WTC11 (cell line): ENCODE measurements at regions not wholly inside any gene's neighbourhood (a gene's known extent, or its start where the extent isn't known, plus 50 kb on each side); places are given as distances from the start of the nearest gene placed in this dataset.

Source experiments
- ATAC-seq: fragments of 200-7000 bp; cut with Tn5 transposase; 2 replicates; pipeline ENCODE4 v1.10.0; 2021; ENCODE audit warnings: mild to moderate bottlenecking, moderate library complexity
- CTCF ChIA-PET: fragments of 300-600 bp; sonication (Branson Sonifier 250); formaldehyde crosslinking; loops from one replicate; lab custom pipeline; 2021; ENCODE audit warnings: antibody characterized with exemption; lab: Charles Lee
- POLR2A ChIA-PET: fragments of 350-600 bp; sonication (Branson Sonifier 250); formaldehyde crosslinking; loops from one replicate; lab custom pipeline; 2021; ENCODE audit warnings: antibody characterized with exemption; lab: Charles Lee
- DNase-seq: peaks from one replicate; pipeline ENCODE4 v3.0.0; 2021; ENCODE audit warnings: low spot score
- H3K27ac Mint-ChIP-seq: 2 replicates; pipeline ENCODE4 v1.8.0; 2021; ENCODE audit warnings: mixed read lengths
- H3K27me3 Mint-ChIP-seq: 2 replicates; pipeline ENCODE4 v1.8.0; 2021; ENCODE audit warnings: low read depth, mild to moderate bottlenecking, moderate library complexity, mixed read lengths
- H3K36me3 Mint-ChIP-seq: 2 replicates; pipeline ENCODE4 v1.8.0; 2021; ENCODE audit warnings: mixed read lengths
- H3K4me1 Mint-ChIP-seq: 2 replicates; pipeline ENCODE4 v1.8.0; 2022; ENCODE audit warnings: mixed read lengths
- H3K4me3 Mint-ChIP-seq: 2 replicates; pipeline ENCODE4 v1.8.0; 2021; ENCODE audit warnings: mild to moderate bottlenecking, moderate library complexity, mixed read lengths
- H3K9me3 Mint-ChIP-seq: 2 replicates; pipeline ENCODE4 v1.8.0; 2021; ENCODE audit warnings: mixed read lengths
- ARID4B ChIP-seq: sonication (generic); formaldehyde crosslinking; IDR thresholded peaks from 2 replicates; pipeline ENCODE4 v1.8.0; 2023; ENCODE audit warnings: missing genetic modification reagents, mild to moderate bottlenecking, borderline replicate concordance
- EMX1 ChIP-seq: fragments of 250-450 bp; sonication (Bioruptor Pico); IDR thresholded peaks from 2 replicates; pipeline ENCODE4 v1.8.0; 2021; ENCODE audit warnings: mild to moderate bottlenecking
- FOXJ3 ChIP-seq: sonication (generic); formaldehyde crosslinking; IDR thresholded peaks from 2 replicates; pipeline ENCODE4 v1.9.0; 2021; ENCODE audit warnings: missing genetic modification reagents, mild to moderate bottlenecking, borderline replicate concordance
- GRHL2 ChIP-seq: fragments of 250-450 bp; sonication (Bioruptor Pico); IDR thresholded peaks from 2 replicates; pipeline ENCODE4 v1.8.0; 2022; ENCODE audit warnings: mild to moderate bottlenecking, moderate library complexity; ENCODE audit not compliant: insufficient replicate concordance, severe bottlenecking
- GTF2I ChIP-seq: fragments of 250-450 bp; sonication (Bioruptor Pico); conservative IDR thresholded peaks from 2 replicates; pipeline ENCODE4 v1.4.0; 2021; ENCODE audit warnings: mild to moderate bottlenecking
- HMGA2 ChIP-seq: fragments of 250-450 bp; sonication (Bioruptor Pico); IDR thresholded peaks from 2 replicates; pipeline ENCODE4 v1.4.0; 2021; ENCODE audit warnings: mild to moderate bottlenecking, moderate library complexity
- KAT7 ChIP-seq: sonication (generic); formaldehyde crosslinking; IDR thresholded peaks from 2 replicates; pipeline ENCODE4 v1.8.1; 2023; ENCODE audit warnings: missing genetic modification reagents, mild to moderate bottlenecking, borderline replicate concordance
- MXD4 ChIP-seq: fragments of 250-450 bp; sonication (Bioruptor Pico); IDR thresholded peaks from 2 replicates; pipeline ENCODE4 v1.8.0; 2021; ENCODE audit warnings: mild to moderate bottlenecking, moderate library complexity, borderline replicate concordance
- NR2C2 ChIP-seq: sonication (generic); formaldehyde crosslinking; IDR thresholded peaks from 2 replicates; pipeline ENCODE4 v1.8.0; 2022; ENCODE audit warnings: mild to moderate bottlenecking, missing genetic modification reagents
- PRRX2 ChIP-seq: fragments of 250-450 bp; sonication (Bioruptor Pico); IDR thresholded peaks from 2 replicates; pipeline ENCODE4 v1.8.0; 2021; ENCODE audit warnings: mild to moderate bottlenecking
- SMAD4 ChIP-seq: sonication (generic); formaldehyde crosslinking; IDR thresholded peaks from 2 replicates; pipeline ENCODE4 v1.8.0; 2022; ENCODE audit warnings: mild to moderate bottlenecking, missing genetic modification reagents
- SOX15 ChIP-seq: fragments of 250-450 bp; sonication (Bioruptor Pico); IDR thresholded peaks from 2 replicates; pipeline ENCODE4 v1.9.0; 2021; ENCODE audit warnings: mild to moderate bottlenecking
- TCF7 ChIP-seq: sonication (generic); formaldehyde crosslinking; IDR thresholded peaks from 2 replicates; pipeline ENCODE4 v1.8.0; 2022; ENCODE audit warnings: mild to moderate bottlenecking, low read depth, missing genetic modification reagents, moderate library complexity
- ZNF138 ChIP-seq: sonication (generic); formaldehyde crosslinking; conservative IDR thresholded peaks from 2 replicates; pipeline ENCODE4 v1.8.1; 2022; ENCODE audit warnings: mild to moderate bottlenecking, moderate library complexity, missing genetic modification reagents
- ZNF423 ChIP-seq: fragments of 250-450 bp; sonication (Bioruptor Pico); IDR thresholded peaks from 2 replicates; pipeline ENCODE4 v2.1.2; 2022; ENCODE audit warnings: mild to moderate bottlenecking, moderate library complexity
- TF ChIP-seq, protein P1 (sequence below): sonication (generic); formaldehyde crosslinking; IDR thresholded peaks from 2 replicates; pipeline ENCODE4 v1.8.1; 2023; ENCODE audit warnings: mild to moderate bottlenecking, missing genetic modification reagents
- TF ChIP-seq, protein P2 (sequence below): sonication (generic); formaldehyde crosslinking; IDR thresholded peaks from 2 replicates; pipeline ENCODE4 v1.8.1; 2023; ENCODE audit warnings: mild to moderate bottlenecking, missing genetic modification reagents, borderline replicate concordance
- TF ChIP-seq, protein P3 (sequence below): sonication (generic); formaldehyde crosslinking; IDR thresholded peaks from 2 replicates; pipeline ENCODE4 v1.8.1; 2022; ENCODE audit warnings: low read depth, missing genetic modification reagents, borderline replicate concordance
- TF ChIP-seq, protein P4 (sequence below): sonication (generic); formaldehyde crosslinking; conservative IDR thresholded peaks from 2 replicates; pipeline ENCODE4 v1.8.1; 2022; ENCODE audit warnings: mild to moderate bottlenecking, missing genetic modification reagents
- TF ChIP-seq, protein P5 (sequence below): sonication (generic); formaldehyde crosslinking; IDR thresholded peaks from 2 replicates; pipeline ENCODE4 v1.8.1; 2023; ENCODE audit warnings: mild to moderate bottlenecking, moderate library complexity, missing genetic modification reagents
- TF ChIP-seq, protein P6 (sequence below): sonication (generic); formaldehyde crosslinking; IDR thresholded peaks from 2 replicates; pipeline ENCODE4 v1.8.0; 2022; ENCODE audit warnings: mild to moderate bottlenecking, missing genetic modification reagents

DNA sequence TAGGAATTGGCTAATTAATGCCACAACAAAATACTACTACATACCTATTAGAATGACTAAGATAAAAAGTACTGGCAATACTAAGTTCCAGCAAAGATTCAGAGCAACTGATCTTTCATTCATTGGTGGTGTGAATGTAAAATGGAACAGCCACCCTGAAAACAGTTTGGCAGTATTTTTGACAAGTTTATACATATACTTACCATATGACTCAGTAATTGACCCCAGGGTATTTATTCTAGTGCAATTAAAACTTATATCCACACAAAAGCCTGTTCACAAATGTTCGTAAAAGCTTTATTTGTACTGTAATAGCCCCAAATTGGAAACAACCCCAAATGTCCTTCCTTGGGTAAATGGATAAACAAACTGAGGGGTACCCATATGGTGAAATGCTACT is 270.8 kb upstream of the ACTBL2 start (continued):
- TF ChIP-seq ARID4B (CRISPR knock-in tag) (no peak), ZNF138 (CRISPR knock-in tag) (no peak), GTF2I (CRISPR knock-in tag) (no peak)
- TF ChIP-seq, protein P1, sequence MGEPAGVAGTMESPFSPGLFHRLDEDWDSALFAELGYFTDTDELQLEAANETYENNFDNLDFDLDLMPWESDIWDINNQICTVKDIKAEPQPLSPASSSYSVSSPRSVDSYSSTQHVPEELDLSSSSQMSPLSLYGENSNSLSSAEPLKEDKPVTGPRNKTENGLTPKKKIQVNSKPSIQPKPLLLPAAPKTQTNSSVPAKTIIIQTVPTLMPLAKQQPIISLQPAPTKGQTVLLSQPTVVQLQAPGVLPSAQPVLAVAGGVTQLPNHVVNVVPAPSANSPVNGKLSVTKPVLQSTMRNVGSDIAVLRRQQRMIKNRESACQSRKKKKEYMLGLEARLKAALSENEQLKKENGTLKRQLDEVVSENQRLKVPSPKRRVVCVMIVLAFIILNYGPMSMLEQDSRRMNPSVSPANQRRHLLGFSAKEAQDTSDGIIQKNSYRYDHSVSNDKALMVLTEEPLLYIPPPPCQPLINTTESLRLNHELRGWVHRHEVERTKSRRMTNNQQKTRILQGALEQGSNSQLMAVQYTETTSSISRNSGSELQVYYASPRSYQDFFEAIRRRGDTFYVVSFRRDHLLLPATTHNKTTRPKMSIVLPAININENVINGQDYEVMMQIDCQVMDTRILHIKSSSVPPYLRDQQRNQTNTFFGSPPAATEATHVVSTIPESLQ, result no peak
- TF ChIP-seq, protein P2, sequence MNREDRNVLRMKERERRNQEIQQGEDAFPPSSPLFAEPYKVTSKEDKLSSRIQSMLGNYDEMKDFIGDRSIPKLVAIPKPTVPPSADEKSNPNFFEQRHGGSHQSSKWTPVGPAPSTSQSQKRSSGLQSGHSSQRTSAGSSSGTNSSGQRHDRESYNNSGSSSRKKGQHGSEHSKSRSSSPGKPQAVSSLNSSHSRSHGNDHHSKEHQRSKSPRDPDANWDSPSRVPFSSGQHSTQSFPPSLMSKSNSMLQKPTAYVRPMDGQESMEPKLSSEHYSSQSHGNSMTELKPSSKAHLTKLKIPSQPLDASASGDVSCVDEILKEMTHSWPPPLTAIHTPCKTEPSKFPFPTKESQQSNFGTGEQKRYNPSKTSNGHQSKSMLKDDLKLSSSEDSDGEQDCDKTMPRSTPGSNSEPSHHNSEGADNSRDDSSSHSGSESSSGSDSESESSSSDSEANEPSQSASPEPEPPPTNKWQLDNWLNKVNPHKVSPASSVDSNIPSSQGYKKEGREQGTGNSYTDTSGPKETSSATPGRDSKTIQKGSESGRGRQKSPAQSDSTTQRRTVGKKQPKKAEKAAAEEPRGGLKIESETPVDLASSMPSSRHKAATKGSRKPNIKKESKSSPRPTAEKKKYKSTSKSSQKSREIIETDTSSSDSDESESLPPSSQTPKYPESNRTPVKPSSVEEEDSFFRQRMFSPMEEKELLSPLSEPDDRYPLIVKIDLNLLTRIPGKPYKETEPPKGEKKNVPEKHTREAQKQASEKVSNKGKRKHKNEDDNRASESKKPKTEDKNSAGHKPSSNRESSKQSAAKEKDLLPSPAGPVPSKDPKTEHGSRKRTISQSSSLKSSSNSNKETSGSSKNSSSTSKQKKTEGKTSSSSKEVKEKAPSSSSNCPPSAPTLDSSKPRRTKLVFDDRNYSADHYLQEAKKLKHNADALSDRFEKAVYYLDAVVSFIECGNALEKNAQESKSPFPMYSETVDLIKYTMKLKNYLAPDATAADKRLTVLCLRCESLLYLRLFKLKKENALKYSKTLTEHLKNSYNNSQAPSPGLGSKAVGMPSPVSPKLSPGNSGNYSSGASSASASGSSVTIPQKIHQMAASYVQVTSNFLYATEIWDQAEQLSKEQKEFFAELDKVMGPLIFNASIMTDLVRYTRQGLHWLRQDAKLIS (CRISPR knock-in tag), result no peak

DNA sequence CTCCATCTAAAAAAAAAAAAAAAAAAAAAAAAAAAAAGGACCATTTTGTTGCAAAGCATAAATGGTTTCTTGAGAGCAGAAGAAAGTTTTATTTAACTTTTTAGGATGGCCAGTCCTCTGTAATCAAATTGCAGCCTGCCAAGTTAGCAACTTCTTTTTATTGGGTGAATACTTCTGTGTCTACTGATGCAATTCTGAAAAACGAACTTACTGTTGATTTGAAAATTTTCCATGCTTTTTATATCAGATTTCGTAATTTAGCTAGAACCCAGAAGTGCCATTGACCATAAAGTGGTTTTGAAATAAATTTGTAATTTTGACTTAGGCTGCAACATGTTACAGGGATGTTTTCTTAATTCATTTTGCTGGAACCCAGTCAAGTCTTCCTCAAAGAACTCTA is 269.1 kb upstream of the ACTBL2 start:
- POLR2A ChIA-PET, result no interaction called here

More for the DNA sequence above, 269.1 kb upstream of the ACTBL2 start:
- H3K27me3 Mint-ChIP-seq, result no peaks in the 10 kb centered on the region
- no peaks in the 10 kb centered on the region for H3K9me3 Mint-ChIP-seq
- no peaks in the 10 kb centered on the region for H3K36me3 Mint-ChIP-seq
- no peaks in the 10 kb centered on the region for H3K4me1 Mint-ChIP-seq
- TF ChIP-seq, protein P3, sequence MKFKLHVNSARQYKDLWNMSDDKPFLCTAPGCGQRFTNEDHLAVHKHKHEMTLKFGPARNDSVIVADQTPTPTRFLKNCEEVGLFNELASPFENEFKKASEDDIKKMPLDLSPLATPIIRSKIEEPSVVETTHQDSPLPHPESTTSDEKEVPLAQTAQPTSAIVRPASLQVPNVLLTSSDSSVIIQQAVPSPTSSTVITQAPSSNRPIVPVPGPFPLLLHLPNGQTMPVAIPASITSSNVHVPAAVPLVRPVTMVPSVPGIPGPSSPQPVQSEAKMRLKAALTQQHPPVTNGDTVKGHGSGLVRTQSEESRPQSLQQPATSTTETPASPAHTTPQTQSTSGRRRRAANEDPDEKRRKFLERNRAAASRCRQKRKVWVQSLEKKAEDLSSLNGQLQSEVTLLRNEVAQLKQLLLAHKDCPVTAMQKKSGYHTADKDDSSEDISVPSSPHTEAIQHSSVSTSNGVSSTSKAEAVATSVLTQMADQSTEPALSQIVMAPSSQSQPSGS (CRISPR knock-in tag), result no peak
- no peak for TF ChIP-seq MXD4
- TF ChIP-seq FOXJ3 (CRISPR knock-in tag), result no peak
- TF ChIP-seq, protein P4, sequence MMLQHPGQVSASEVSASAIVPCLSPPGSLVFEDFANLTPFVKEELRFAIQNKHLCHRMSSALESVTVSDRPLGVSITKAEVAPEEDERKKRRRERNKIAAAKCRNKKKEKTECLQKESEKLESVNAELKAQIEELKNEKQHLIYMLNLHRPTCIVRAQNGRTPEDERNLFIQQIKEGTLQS (CRISPR knock-in tag), result no peak
- TF ChIP-seq SOX15 (CRISPR knock-in tag), result no peak
- TF ChIP-seq PRRX2 (CRISPR knock-in tag), result no peak
- TF ChIP-seq, protein P5, sequence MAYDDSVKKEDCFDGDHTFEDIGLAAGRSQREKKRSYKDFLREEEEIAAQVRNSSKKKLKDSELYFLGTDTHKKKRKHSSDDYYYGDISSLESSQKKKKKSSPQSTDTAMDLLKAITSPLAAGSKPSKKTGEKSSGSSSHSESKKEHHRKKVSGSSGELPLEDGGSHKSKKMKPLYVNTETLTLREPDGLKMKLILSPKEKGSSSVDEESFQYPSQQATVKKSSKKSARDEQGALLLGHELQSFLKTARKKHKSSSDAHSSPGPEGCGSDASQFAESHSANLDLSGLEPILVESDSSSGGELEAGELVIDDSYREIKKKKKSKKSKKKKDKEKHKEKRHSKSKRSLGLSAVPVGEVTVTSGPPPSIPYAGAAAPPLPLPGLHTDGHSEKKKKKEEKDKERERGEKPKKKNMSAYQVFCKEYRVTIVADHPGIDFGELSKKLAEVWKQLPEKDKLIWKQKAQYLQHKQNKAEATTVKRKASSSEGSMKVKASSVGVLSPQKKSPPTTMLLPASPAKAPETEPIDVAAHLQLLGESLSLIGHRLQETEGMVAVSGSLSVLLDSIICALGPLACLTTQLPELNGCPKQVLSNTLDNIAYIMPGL, result no peak
- TF ChIP-seq, protein P6, sequence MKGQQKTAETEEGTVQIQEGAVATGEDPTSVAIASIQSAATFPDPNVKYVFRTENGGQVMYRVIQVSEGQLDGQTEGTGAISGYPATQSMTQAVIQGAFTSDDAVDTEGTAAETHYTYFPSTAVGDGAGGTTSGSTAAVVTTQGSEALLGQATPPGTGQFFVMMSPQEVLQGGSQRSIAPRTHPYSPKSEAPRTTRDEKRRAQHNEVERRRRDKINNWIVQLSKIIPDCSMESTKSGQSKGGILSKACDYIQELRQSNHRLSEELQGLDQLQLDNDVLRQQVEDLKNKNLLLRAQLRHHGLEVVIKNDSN (CRISPR knock-in tag), result no peak
- TF ChIP-seq TCF7 (CRISPR knock-in tag), result no peak
- TF ChIP-seq GRHL2 (CRISPR knock-in tag), result no peak
- TF ChIP-seq HMGA2 (CRISPR knock-in tag), result no peak
- TF ChIP-seq KAT7 (CRISPR knock-in tag), result no peak
- no peak for TF ChIP-seq ZNF423
- TF ChIP-seq EMX1 (CRISPR knock-in tag), result no peak
- no peak for TF ChIP-seq NR2C2
- TF ChIP-seq SMAD4 (CRISPR knock-in tag), result no peak
- no peak overlapping the region for H3K27ac Mint-ChIP-seq
- no peak for DNase-seq
- no peak overlapping the region for H3K4me3 Mint-ChIP-seq
- no peak for ATAC-seq
- CTCF ChIA-PET, result no interaction called here
